HG03469 (cell line): ENCODE measurements at regions not wholly inside any gene's neighbourhood (a gene's known extent, or its start where the extent isn't known, plus 50 kb on each side); places are given as distances from the start of the nearest gene placed in this dataset.

ENCODE experiments used
- ATAC-seq: cut with Tn5 transposase; IDR thresholded peaks from one replicate; pipeline ENCODE4 v1.9.1; 2021; ENCODE audit warnings: mild to moderate bottlenecking, moderate library complexity, moderate number of reproducible peaks; ENCODE audit not compliant: unreplicated experiment

GRCh38 chr16:82360024-82360783, 190.2 kb upstream of the MPHOSPH6 start:
- no peak for ATAC-seq

GRCh38 chr16:82358606-82359221, 188.7 kb upstream of the MPHOSPH6 start:
- ATAC-seq = no peak

GRCh38 chr16:82358161-82358560, 188.1 kb upstream of the MPHOSPH6 start:
- ATAC-seq = no peak

GRCh38 chr16:82357237-82357636, 187.2 kb upstream of the MPHOSPH6 start:
- no peak for ATAC-seq

GRCh38 chr16:82350560-82350959, 180.5 kb upstream of the MPHOSPH6 start:
- ATAC-seq = no peak

- no peak for ATAC-seq
Measured at GRCh38 chr16:82345318-82345717, 175.3 kb upstream of the MPHOSPH6 start.

- no peak for ATAC-seq
Measured at GRCh38 chr16:82344157-82344556, 174.1 kb upstream of the MPHOSPH6 start.

GRCh38 chr16:82341146-82341669, 171.2 kb upstream of the MPHOSPH6 start:
- no peak for ATAC-seq

- ATAC-seq = no peak
Measured at GRCh38 chr16:82340531-82340930, 170.5 kb upstream of the MPHOSPH6 start.

- no peak for ATAC-seq
Measured at GRCh38 chr16:82337355-82337754, 167.3 kb upstream of the MPHOSPH6 start.

GRCh38 chr16:82331974-82332750, 162.1 kb upstream of the MPHOSPH6 start:
- ATAC-seq = no peak

- no peak for ATAC-seq
Measured at GRCh38 chr16:82331397-82331796, 161.4 kb upstream of the MPHOSPH6 start.

GRCh38 chr16:82329504-82330192, 159.6 kb upstream of the MPHOSPH6 start:
- no peak for ATAC-seq

GRCh38 chr16:82328881-82329469, 159.0 kb upstream of the MPHOSPH6 start:
- ATAC-seq = no peak

GRCh38 chr16:82323171-82323570, 153.1 kb upstream of the MPHOSPH6 start:
- ATAC-seq = no peak

GRCh38 chr16:82322177-82322576, 152.2 kb upstream of the MPHOSPH6 start:
- no peak for ATAC-seq

GRCh38 chr16:82319038-82319437, 149.0 kb upstream of the MPHOSPH6 start:
- no peak for ATAC-seq

- ATAC-seq = no peak
Measured at GRCh38 chr16:82317411-82318167, 147.6 kb upstream of the MPHOSPH6 start.

- no peak for ATAC-seq
Measured at GRCh38 chr16:82313754-82314153, 143.7 kb upstream of the MPHOSPH6 start.

GRCh38 chr16:82311528-82311927, 141.5 kb upstream of the MPHOSPH6 start:
- ATAC-seq = no peak
